K562 (cell line): ENCODE measurements at regions not wholly inside any gene's neighbourhood (a gene's known extent, or its start where the extent isn't known, plus 50 kb on each side); places are given as distances from the start of the nearest gene placed in this dataset.

Experiments
- ATAC-seq: fragments of 200-7000 bp; cut with Tn5 transposase; 3 replicates; pipeline ENCODE4 v1.9.1; 2020; ENCODE audit warnings: moderate library complexity
- BruUV-seq: library from RNA; stranded (reverse); fragments of 400-500 nt; replicated peaks from 2 replicates; lab custom pipeline; 2021; lab: Mats Ljungman, UMichigan
- CTCF ChIA-PET: fragments of 300-600 bp; formaldehyde crosslinking; extraction: SDS; loops from one replicate; lab custom pipeline; 2021; ENCODE audit warnings: low intra/inter-chr PET ratio; lab: Yijun Ruan, JAX
- POLR2A ChIA-PET: fragments of 300-600, 350-650 bp; sonication (Branson Sonifier 250); formaldehyde crosslinking; extraction: SDS; loops from one replicate; lab custom pipeline; 2021; ENCODE audit warnings: antibody characterized with exemption, inconsistent platforms; lab: Yijun Ruan, JAX
- DNase-seq, 4 experiments: peaks; one replicate each; pipeline versions ENCODE4 v3.0.0 to v3.0.0-alpha.2; 2011 to 2018; ENCODE audit warnings: low spot score in 3 of 4, mixed read lengths in 3 of 4; ENCODE audit errors: extremely low read depth in 1 of 4
- FAIRE-seq: peaks from 2 replicates; lab custom pipeline; 2011; peaks lifted over from hg19 to GRCh38; lab: Jason Lieb, UNC
- H2AFZ ChIP-seq: 2 replicates; pipeline ENCODE4 v1.6.0; 2011; ENCODE audit warnings: low read depth, low read length, control low read depth, inconsistent platforms
- H3K27ac ChIP-seq: fragments of 200-600 bp; 3 replicates; pipeline ENCODE4 v1.8.0; 2011; ENCODE audit warnings: low read depth, mild to moderate bottlenecking, control low read depth, inconsistent platforms, low read length, moderate library complexity, mixed read lengths; ENCODE audit errors: extremely low read depth
- H3K27me3 ChIP-seq, 2 experiments: fragments of 300-600 bp in 1 of 2; 2 replicates in 1 of 2; 3 replicates in 1 of 2; pipeline versions ENCODE4 v1.6.0 to v1.8.0; 2011; ENCODE audit warnings: inconsistent platforms in 2 of 2, low read length in 2 of 2, mild to moderate bottlenecking in 1 of 2, mixed read lengths in 1 of 2, moderate library complexity in 1 of 2; ENCODE audit not compliant: control insufficient read depth in 2 of 2, insufficient read depth in 2 of 2
- H3K36me3 ChIP-seq: fragments of 300-600 bp; 3 replicates; pipeline ENCODE4 v1.8.0; 2011; ENCODE audit warnings: mild to moderate bottlenecking, low read length, inconsistent platforms; ENCODE audit not compliant: control insufficient read depth, insufficient read depth
- H3K4me1 ChIP-seq, 2 experiments: fragments of 200-600 bp in 1 of 2; replicated peaks in 1 of 2; 2 replicates in 1 of 2; 3 replicates in 1 of 2; pipeline versions ENCODE4 v1.5.1 to v1.8.0; 2011; ENCODE audit warnings: inconsistent platforms in 2 of 2, low read length in 2 of 2, mild to moderate bottlenecking in 1 of 2, mixed read lengths in 1 of 2, moderate library complexity in 1 of 2; ENCODE audit not compliant: control insufficient read depth in 2 of 2, insufficient read depth in 2 of 2
- H3K4me2 ChIP-seq: 2 replicates; pipeline ENCODE4 v1.6.1; 2011; ENCODE audit warnings: low read length, control low read depth, inconsistent platforms, mixed read lengths; ENCODE audit not compliant: insufficient read depth
- H3K4me3 ChIP-seq: fragments of 200-600 bp; sonication (generic), shearing (Covaris generic); 2 replicates; pipeline ENCODE4 v1.5.1; 2016; ENCODE audit warnings: control low read depth, inconsistent platforms
- H3K79me2 ChIP-seq: fragments of 200-600 bp; 3 replicates; pipeline ENCODE4 v1.8.0; 2011; ENCODE audit warnings: low read length, inconsistent platforms; ENCODE audit not compliant: control insufficient read depth, insufficient read depth
- H3K9ac ChIP-seq, 2 experiments: 2 replicates each; pipeline versions ENCODE4 v1.6.0 to v1.6.1; 2011; ENCODE audit warnings: low read depth in 2 of 2, low read length in 2 of 2, control low read depth in 1 of 2, inconsistent platforms in 1 of 2, mild to moderate bottlenecking in 1 of 2, mixed read lengths in 1 of 2; ENCODE audit not compliant: insufficient read depth in 1 of 2
- H3K9me1 ChIP-seq: one replicate; pipeline ENCODE4 v1.6.0; 2011; ENCODE audit warnings: inconsistent platforms, mild to moderate bottlenecking, low read length, moderate library complexity; ENCODE audit not compliant: control insufficient read depth, insufficient read depth
- H3K9me3 ChIP-seq: replicated peaks from 2 replicates; pipeline ENCODE4 v1.5.1; 2011; ENCODE audit warnings: low read depth, low read length, inconsistent platforms; ENCODE audit not compliant: control insufficient read depth, insufficient read depth
- H4K20me1 ChIP-seq: replicated peaks from 2 replicates; pipeline ENCODE4 v1.6.1; 2011; ENCODE audit warnings: low read length, inconsistent platforms, mixed read lengths; ENCODE audit not compliant: control insufficient read depth, insufficient read depth
- HMGN3 ChIP-seq: IDR thresholded peaks from 2 replicates; pipeline ENCODE4 v1.6.1; 2011; ENCODE audit warnings: borderline replicate concordance, low read depth, mild to moderate bottlenecking, mixed read lengths, low read length; ENCODE audit not compliant: insufficient read length; ENCODE audit errors: extremely low read depth
- NFIX ChIP-seq: fragments of 250-450 bp; sonication (Bioruptor Pico); IDR thresholded peaks from 2 replicates; pipeline ENCODE4 v1.4.0; 2020; ENCODE audit warnings: low read depth, mild to moderate bottlenecking, moderate library complexity
- TCF7L2 ChIP-seq: fragments of 150-350 bp; IDR thresholded peaks from 2 replicates; pipeline ENCODE4 v1.6.1; 2016; ENCODE audit warnings: low read depth, mild to moderate bottlenecking, low read length, moderate library complexity
- WHSC1 ChIP-seq: IDR thresholded peaks from one replicate; pipeline ENCODE4 v1.6.1; 2012; ENCODE audit warnings: low read length, control low read depth, inconsistent platforms
- whole genome bisulfite sequencing: fragments of 100-300 bp; shearing (Covaris generic); methylation state at CpG from one replicate; pipeline ENCODE4 v1.1.6; 2016; ENCODE audit warnings: low coverage, mixed read lengths; ENCODE audit not compliant: insufficient coverage; ENCODE audit errors: missing lambda C conversion rate; 5-methylcytosine and 5-hydroxymethylcytosine counted together
- in situ Hi-C: fragments of 300-500 bp; cut with MboI; formaldehyde crosslinking; loops from 4 replicates; pipeline ENCODE4 v1.15.0; 2018; ENCODE audit warnings: inconsistent platforms, mixed read lengths
- intact Hi-C: fragments of 100-400 bp; cut with micrococcal nuclease; formaldehyde crosslinking; loops from 2 replicates; pipeline ENCODE4 v1.14.2; 2022
- TF ChIP-seq, protein P1 (sequence below): sonication (generic); formaldehyde crosslinking; IDR thresholded peaks from 2 replicates; pipeline ENCODE4 v1.8.0; 2023; ENCODE audit warnings: mild to moderate bottlenecking, missing genetic modification reagents
- TF ChIP-seq, protein P2 (sequence below): fragments of 250-450 bp; sonication (Bioruptor Pico); IDR thresholded peaks from 2 replicates; pipeline ENCODE4 v1.5.0; 2021
- TF ChIP-seq, protein P3 (sequence below): fragments of 250-450 bp; sonication (Bioruptor Pico); IDR thresholded peaks from 2 replicates; pipeline ENCODE4 v1.5.0; 2020; ENCODE audit warnings: mild to moderate bottlenecking, borderline replicate concordance

DNA sequence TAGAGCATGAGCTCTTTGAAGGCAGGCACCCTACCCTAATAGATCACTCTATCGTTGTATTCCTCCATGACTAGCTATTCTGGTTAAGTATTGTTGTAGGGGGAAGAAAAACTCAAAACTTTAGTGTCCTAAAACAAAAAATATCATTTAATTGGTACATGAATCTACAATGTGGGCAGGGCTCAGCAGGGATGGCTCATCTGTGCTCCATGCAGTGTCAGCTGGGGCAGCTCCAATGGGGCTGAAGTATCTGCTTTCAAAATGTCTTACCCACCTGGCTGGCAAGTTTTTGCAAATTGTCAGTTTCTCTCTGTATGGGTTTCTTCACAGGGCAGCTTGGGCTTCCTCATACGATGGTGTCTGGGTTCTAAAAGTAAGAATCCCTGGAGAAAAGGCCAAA, 83.2 kb upstream of the ITGA6 start (continued):
- TF ChIP-seq, protein P1, sequence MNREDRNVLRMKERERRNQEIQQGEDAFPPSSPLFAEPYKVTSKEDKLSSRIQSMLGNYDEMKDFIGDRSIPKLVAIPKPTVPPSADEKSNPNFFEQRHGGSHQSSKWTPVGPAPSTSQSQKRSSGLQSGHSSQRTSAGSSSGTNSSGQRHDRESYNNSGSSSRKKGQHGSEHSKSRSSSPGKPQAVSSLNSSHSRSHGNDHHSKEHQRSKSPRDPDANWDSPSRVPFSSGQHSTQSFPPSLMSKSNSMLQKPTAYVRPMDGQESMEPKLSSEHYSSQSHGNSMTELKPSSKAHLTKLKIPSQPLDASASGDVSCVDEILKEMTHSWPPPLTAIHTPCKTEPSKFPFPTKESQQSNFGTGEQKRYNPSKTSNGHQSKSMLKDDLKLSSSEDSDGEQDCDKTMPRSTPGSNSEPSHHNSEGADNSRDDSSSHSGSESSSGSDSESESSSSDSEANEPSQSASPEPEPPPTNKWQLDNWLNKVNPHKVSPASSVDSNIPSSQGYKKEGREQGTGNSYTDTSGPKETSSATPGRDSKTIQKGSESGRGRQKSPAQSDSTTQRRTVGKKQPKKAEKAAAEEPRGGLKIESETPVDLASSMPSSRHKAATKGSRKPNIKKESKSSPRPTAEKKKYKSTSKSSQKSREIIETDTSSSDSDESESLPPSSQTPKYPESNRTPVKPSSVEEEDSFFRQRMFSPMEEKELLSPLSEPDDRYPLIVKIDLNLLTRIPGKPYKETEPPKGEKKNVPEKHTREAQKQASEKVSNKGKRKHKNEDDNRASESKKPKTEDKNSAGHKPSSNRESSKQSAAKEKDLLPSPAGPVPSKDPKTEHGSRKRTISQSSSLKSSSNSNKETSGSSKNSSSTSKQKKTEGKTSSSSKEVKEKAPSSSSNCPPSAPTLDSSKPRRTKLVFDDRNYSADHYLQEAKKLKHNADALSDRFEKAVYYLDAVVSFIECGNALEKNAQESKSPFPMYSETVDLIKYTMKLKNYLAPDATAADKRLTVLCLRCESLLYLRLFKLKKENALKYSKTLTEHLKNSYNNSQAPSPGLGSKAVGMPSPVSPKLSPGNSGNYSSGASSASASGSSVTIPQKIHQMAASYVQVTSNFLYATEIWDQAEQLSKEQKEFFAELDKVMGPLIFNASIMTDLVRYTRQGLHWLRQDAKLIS (CRISPR knock-in tag) = no peak
- no peak for TF ChIP-seq NFIX
- TF ChIP-seq HMGN3 = no peak

DNA sequence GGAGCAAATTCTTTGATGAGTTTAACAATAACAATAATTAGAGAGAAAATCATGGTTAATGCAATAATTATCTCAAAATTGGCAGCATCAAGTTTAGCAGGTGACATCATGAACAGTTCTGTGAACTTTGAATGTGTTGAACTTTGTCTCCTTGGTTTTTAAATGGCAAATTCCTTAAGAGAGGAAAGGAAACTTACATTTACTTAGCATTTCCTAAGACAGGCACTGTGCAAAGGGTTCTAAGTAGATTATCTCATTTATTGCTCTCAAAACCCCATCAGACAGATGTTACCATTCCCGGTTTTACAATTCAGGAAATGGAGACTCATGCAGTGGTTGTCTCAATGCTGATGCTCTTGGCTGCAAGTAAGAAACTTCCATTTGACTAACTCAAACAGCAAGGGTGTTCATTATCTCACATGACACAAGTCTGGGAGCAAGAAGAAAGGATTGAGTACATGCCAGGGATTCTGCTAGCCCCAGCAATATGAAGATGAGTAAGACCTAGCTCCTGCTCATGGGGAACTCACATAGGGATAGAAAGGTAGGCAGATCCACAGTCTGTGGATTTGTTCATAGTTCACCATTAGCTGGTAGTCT, 81.3 kb upstream of the ITGA6 start:
- ATAC-seq (no peak), FAIRE-seq (no peak), DNase-seq (no peak)
- H4K20me1 ChIP-seq = no peaks in the 10 kb centered on the region
- no peaks in the 10 kb centered on the region for H3K79me2 ChIP-seq
- H3K4me3 ChIP-seq = no peak overlapping the region
- WGBS = 0% methylated on average over 1 of the region's 1 CpG
- in situ Hi-C loops = no loop called here
- CTCF ChIA-PET = no interaction called here
- no peaks in the 10 kb centered on the region for H3K4me1 ChIP-seq
- no peaks in the 10 kb centered on the region for H3K9me3 ChIP-seq
- no TSS peak for BruUV-seq
- intact Hi-C loops = no loop called here
- no peak overlapping the region for H3K27ac ChIP-seq
- no peaks in the 10 kb centered on the region for H3K36me3 ChIP-seq
- no peak overlapping the region for H3K9ac ChIP-seq
- H2AFZ ChIP-seq = no peak overlapping the region
- H3K27me3 ChIP-seq = peaks cover 0 to 5% of the 10 kb centered on the region in 2 experiments; a peak in 2 of 5 replicates
- POLR2A ChIA-PET = no interaction called here
- no peaks in the 10 kb centered on the region for H3K9me1 ChIP-seq
- TF ChIP-seq WHSC1 = no peak
- TF ChIP-seq, protein P2, sequence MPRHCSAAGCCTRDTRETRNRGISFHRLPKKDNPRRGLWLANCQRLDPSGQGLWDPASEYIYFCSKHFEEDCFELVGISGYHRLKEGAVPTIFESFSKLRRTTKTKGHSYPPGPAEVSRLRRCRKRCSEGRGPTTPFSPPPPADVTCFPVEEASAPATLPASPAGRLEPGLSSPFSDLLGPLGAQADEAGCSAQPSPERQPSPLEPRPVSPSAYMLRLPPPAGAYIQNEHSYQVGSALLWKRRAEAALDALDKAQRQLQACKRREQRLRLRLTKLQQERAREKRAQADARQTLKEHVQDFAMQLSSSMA (CRISPR knock-in tag) = no peak
- TF ChIP-seq, protein P3, sequence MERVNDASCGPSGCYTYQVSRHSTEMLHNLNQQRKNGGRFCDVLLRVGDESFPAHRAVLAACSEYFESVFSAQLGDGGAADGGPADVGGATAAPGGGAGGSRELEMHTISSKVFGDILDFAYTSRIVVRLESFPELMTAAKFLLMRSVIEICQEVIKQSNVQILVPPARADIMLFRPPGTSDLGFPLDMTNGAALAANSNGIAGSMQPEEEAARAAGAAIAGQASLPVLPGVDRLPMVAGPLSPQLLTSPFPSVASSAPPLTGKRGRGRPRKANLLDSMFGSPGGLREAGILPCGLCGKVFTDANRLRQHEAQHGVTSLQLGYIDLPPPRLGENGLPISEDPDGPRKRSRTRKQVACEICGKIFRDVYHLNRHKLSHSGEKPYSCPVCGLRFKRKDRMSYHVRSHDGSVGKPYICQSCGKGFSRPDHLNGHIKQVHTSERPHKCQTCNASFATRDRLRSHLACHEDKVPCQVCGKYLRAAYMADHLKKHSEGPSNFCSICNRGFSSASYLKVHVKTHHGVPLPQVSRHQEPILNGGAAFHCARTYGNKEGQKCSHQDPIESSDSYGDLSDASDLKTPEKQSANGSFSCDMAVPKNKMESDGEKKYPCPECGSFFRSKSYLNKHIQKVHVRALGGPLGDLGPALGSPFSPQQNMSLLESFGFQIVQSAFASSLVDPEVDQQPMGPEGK (CRISPR knock-in tag) = no peak
- no peak for TF ChIP-seq TCF7L2
- no peak overlapping the region for H3K4me2 ChIP-seq
